ENCODE measurements at regions not wholly inside any gene's neighbourhood (a gene's known extent, or its start where the extent isn't known, plus 50 kb on each side); places are given as distances from the start of the nearest gene placed in this dataset.

GRCh38 chr5:107165296-107165695 lies 505.4 kb downstream of the EFNA5 start:
- ChIA-PET POLR2A (interaction anchor here (0.8 kb wide), 1 partner anchor 9 kb away, joined by 3 read pairs; no protein-coding TSS in a partner anchor), CTCF (ENCODE audit: unreplicated experiment) (no interaction called here)
- no peak overlapping the region for H3K4me2 ChIP-seq (ENCODE audit: low read length)
- no peak for DNase-seq (ENCODE audit: low spot score)
- H3K27ac ChIP-seq (ENCODE audit: low read depth, low read length, poor library complexity, severe bottlenecking), result no peak overlapping the region
- intact Hi-C loops (cut with micrococcal nuclease; ENCODE audit: unreplicated experiment), result no loop called here
- no peaks in the 10 kb centered on the region for H3K9me2 ChIP-seq (ENCODE audit: insufficient read depth, low read length)
- H4K20me1 ChIP-seq (ENCODE audit: insufficient read depth, low read length), result no peaks in the 10 kb centered on the region
- no TSS peak for BruUV-seq (replicated peaks)
- H3K4me3 ChIP-seq (ENCODE audit: low read depth, low read length, poor library complexity, severe bottlenecking), result no peak overlapping the region
- no peaks in the 10 kb centered on the region for H3K79me2 ChIP-seq (ENCODE audit: insufficient read depth, low read depth, low read length)
- peaks cover 11% of the 10 kb centered on the region; the same call in 1 of the 2 replicates for H3K9me3 ChIP-seq (ENCODE audit: low read length)
- TF ChIP-seq CTCF (conservative IDR thresholded peaks at IDR 0.05; ENCODE audit: low read length), result no peak
- TF ChIP-seq EZH2phosphoT487 (IDR thresholded peaks at IDR 0.05; ENCODE audit: borderline replicate concordance, low read depth, low read length), result no peak
- no peaks in the 10 kb centered on the region for H3K4me1 ChIP-seq (ENCODE audit: insufficient read depth, low read length, poor library complexity, severe bottlenecking)
- H3K36me3 ChIP-seq (ENCODE audit: insufficient read depth, low read length), result no peaks in the 10 kb centered on the region; the same call in 1 of the 2 replicates
- no peak overlapping the region for H2AFZ ChIP-seq (ENCODE audit: low read length)

- no peak overlapping the region for H3K4me3 ChIP-seq (ENCODE audit: low read depth, low read length, poor library complexity, severe bottlenecking)
- no peak overlapping the region for H3K4me2 ChIP-seq (ENCODE audit: low read length)
- POLR2A ChIA-PET, result no interaction called here
- no TSS peak for BruUV-seq (replicated peaks)
- no peaks in the 10 kb centered on the region for H4K20me1 ChIP-seq (ENCODE audit: insufficient read depth, low read length)
- H2AFZ ChIP-seq (ENCODE audit: low read length), result no peak overlapping the region
- H3K36me3 ChIP-seq (ENCODE audit: insufficient read depth, low read length), result no peaks in the 10 kb centered on the region
- CTCF ChIA-PET (ENCODE audit: unreplicated experiment), result no interaction called here
- intact Hi-C loops (cut with micrococcal nuclease; ENCODE audit: unreplicated experiment), result no loop called here
- H3K4me1 ChIP-seq (ENCODE audit: insufficient read depth, low read length, poor library complexity, severe bottlenecking), result no peaks in the 10 kb centered on the region
- TF ChIP-seq CTCF (conservative IDR thresholded peaks at IDR 0.05; ENCODE audit: low read length), result no peak
- TF ChIP-seq EZH2phosphoT487 (IDR thresholded peaks at IDR 0.05; ENCODE audit: borderline replicate concordance, low read depth, low read length), result no peak
- DNase-seq (ENCODE audit: low spot score), result no peak
- no peaks in the 10 kb centered on the region for H3K9me3 ChIP-seq (ENCODE audit: low read length)
- no peaks in the 10 kb centered on the region for H3K79me2 ChIP-seq (ENCODE audit: insufficient read depth, low read depth, low read length)
- no peaks in the 10 kb centered on the region for H3K9me2 ChIP-seq (ENCODE audit: insufficient read depth, low read length)
- no peak overlapping the region for H3K27ac ChIP-seq (ENCODE audit: low read depth, low read length, poor library complexity, severe bottlenecking)
These were observed 512.9 kb downstream of the EFNA5 start for GRCh38 chr5:107157809-107158208.

GRCh38 chr5:107155707-107156106 lies 515.0 kb downstream of the EFNA5 start:
- BruUV-seq (replicated peaks), result no TSS peak
- Histone ChIP-seq H3K4me1 (ENCODE audit: insufficient read depth, low read length, poor library complexity, severe bottlenecking) (no peaks in the 10 kb centered on the region), H3K9me2 (ENCODE audit: insufficient read depth, low read length) (no peaks in the 10 kb centered on the region), H3K4me2 (ENCODE audit: low read length) (no peak overlapping the region), H3K36me3 (ENCODE audit: insufficient read depth, low read length) (no peaks in the 10 kb centered on the region), H4K20me1 (ENCODE audit: insufficient read depth, low read length) (no peaks in the 10 kb centered on the region), H3K79me2 (ENCODE audit: insufficient read depth, low read depth, low read length) (no peaks in the 10 kb centered on the region), H3K9me3 (ENCODE audit: low read length) (no peaks in the 10 kb centered on the region), H3K4me3 (ENCODE audit: low read depth, low read length, poor library complexity, severe bottlenecking) (no peak overlapping the region), H3K27ac (ENCODE audit: low read depth, low read length, poor library complexity, severe bottlenecking) (no peak overlapping the region), H2AFZ (ENCODE audit: low read length) (no peak overlapping the region)
- intact Hi-C loops (cut with micrococcal nuclease; ENCODE audit: unreplicated experiment), result no loop called here
- ChIA-PET POLR2A (interaction anchor here (0.6 to 0.7 kb wide), 2 partner anchors 9 to 12 kb away, joined by 3 read pairs; no protein-coding TSS in a partner anchor), CTCF (ENCODE audit: unreplicated experiment) (no interaction called here)
- no peak for DNase-seq (ENCODE audit: low spot score)
- TF ChIP-seq CTCF (conservative IDR thresholded peaks at IDR 0.05; ENCODE audit: low read length), result no peak
- TF ChIP-seq EZH2phosphoT487 (IDR thresholded peaks at IDR 0.05; ENCODE audit: borderline replicate concordance, low read depth, low read length), result no peak
